ENCODE measurements at regions not wholly inside any gene's neighbourhood (a gene's known extent, or its start where the extent isn't known, plus 50 kb on each side); places are given as distances from the start of the nearest gene placed in this dataset.

- TF ChIP-seq CTCF (IDR thresholded peaks at IDR 0.05) (no peak), EZH2 (IDR thresholded peaks at IDR 0.05) (no peak), EZH2phosphoT487 (IDR thresholded peaks at IDR 0.05) (no peak)
Observed at GRCh38 chr9:118521261-118521660, 817.1 kb downstream of the TLR4 start.
